Psoas muscle (tissue), 7 donors: ENCODE measurements at regions not wholly inside any gene's neighbourhood (a gene's known extent, or its start where the extent isn't known, plus 50 kb on each side); places are given as distances from the start of the nearest gene placed in this dataset.
"Not testable (repeated sequence)": the region's sequence is repeated elsewhere in the genome, so short reads cannot be mapped to it uniquely, and the experiment has no call there.

Source experiments
- ATAC-seq, 4 donors: fragments of 200-7000 bp; cut with Tn5 transposase; one replicate each; pipeline ENCODE4 v1.9.1; 2020; ENCODE audit warnings: moderate library complexity in 3 of 4, mild to moderate bottlenecking in 2 of 4
- DNase-seq, 2 donors: peaks; one replicate each; pipeline ENCODE4 v3.0.0-alpha.2; 2020
- H3K27ac ChIP-seq: fragments of 200-600 bp; one replicate; pipeline ENCODE4 v1.8.0; 2022
- H3K27me3 ChIP-seq, 3 donors: fragments of 200-600 bp in 1 of 3; one replicate each; pipeline versions ENCODE4 v1.6.1 to v1.8.0; 2013 to 2022; ENCODE audit warnings: low read length in 2 of 3, mild to moderate bottlenecking in 2 of 3, moderate library complexity in 1 of 3; ENCODE audit not compliant: insufficient read depth in 3 of 3
- H3K36me3 ChIP-seq, 2 donors: fragments of 200-600 bp in 1 of 2; one replicate each; pipeline versions ENCODE4 v1.6.1 to v1.8.0; 2013 to 2022; ENCODE audit warnings: low read depth in 1 of 2, mild to moderate bottlenecking in 1 of 2, moderate library complexity in 1 of 2; ENCODE audit not compliant: insufficient read depth in 1 of 2
- H3K4me1 ChIP-seq: fragments of 200-600 bp; one replicate; pipeline ENCODE4 v1.8.0; 2022
- H3K4me3 ChIP-seq: fragments of 200-600 bp; one replicate; pipeline ENCODE4 v1.8.0; 2022; ENCODE audit warnings: mild to moderate bottlenecking
- H3K9me3 ChIP-seq: fragments of 200-600 bp; one replicate; pipeline ENCODE4 v1.8.0; 2022
- CTCF ChIP-seq: fragments of 200-600 bp; IDR thresholded peaks from one replicate; pipeline ENCODE4 v1.8.0; 2022; ENCODE audit warnings: antibody characterized with exemption
- WGBS, 3 donors: extraction: QIAGEN DNeasy Blood & Tissue Kit; methylation state at CpG; one replicate each; pipeline versions ENCODE4 v1.1.6 to v1.1.7; 2013; 5-methylcytosine and 5-hydroxymethylcytosine counted together
- intact Hi-C, 2 donors: fragments of 100-400 bp; cut with DNase I; formaldehyde crosslinking; loops; one replicate each; pipeline versions ENCODE4 v1.11.0 to v1.14.2; 2022
- donor health status: healthy with polysubstance abuse.
- donor health status: DM: no; HTN: no; CAD: no; lungs with moderate emphysema.
- donor health status: Bipolar disorder and iron deficiency.
- donor health status: healthy.
- donor health status: DM: yes; HTN: yes; CAD: no.
- donor health status: DM: no; HTN: no; CAD: no.
- donor health status: DM: yes; HTN: yes; CAD: no.

GRCh38 chr6:159416891-159417560 is 247.8 kb downstream of the FNDC1 start:
- DNase-seq (no peak), ATAC-seq (no peak)
- no peak for TF ChIP-seq CTCF
- Histone ChIP-seq H3K4me1 (no peaks in the 10 kb centered on the region), H3K36me3 (no peaks in the 10 kb centered on the region), H3K9me3 (peaks cover 17% of the 10 kb centered on the region), H3K27me3 (peaks cover 2 to 5% (median 2%) of the 10 kb centered on the region in 3 donors), H3K27ac (no peak overlapping the region), H3K4me3 (no peak overlapping the region)
- 78 to 89% (median 86%) methylated on average over 4 of the region's 4 CpGs for WGBS, 3 donors
- intact Hi-C loops: no loop called here

- no peak for ATAC-seq
- H3K9me3 ChIP-seq: peaks cover 17% of the 10 kb centered on the region
- no peak overlapping the region for H3K27ac ChIP-seq
- no peak for DNase-seq
- no peaks in the 10 kb centered on the region for H3K36me3 ChIP-seq
- H3K4me3 ChIP-seq: no peak overlapping the region
- H3K4me1 ChIP-seq: no peaks in the 10 kb centered on the region
- H3K27me3 ChIP-seq: peaks cover 0 to 5% (median 2%) of the 10 kb centered on the region in 3 donors
- TF ChIP-seq CTCF: no peak
- 57 to 96% (median 86%) methylated on average over 2 of the region's 2 CpGs for WGBS, 3 donors
- intact Hi-C loops: no loop called here
These were observed 246.3 kb downstream of the FNDC1 start for GRCh38 chr6:159415540-159415939.

- intact Hi-C loops: no loop called here
- Histone ChIP-seq H3K4me1 (no peaks in the 10 kb centered on the region), H3K27me3 (peaks cover 0 to 5% (median 2%) of the 10 kb centered on the region in 3 donors), H3K36me3 (no peaks in the 10 kb centered on the region), H3K27ac (no peak overlapping the region), H3K9me3 (peaks cover 17% of the 10 kb centered on the region), H3K4me3 (no peak overlapping the region)
- WGBS, 3 donors: 66 to 75% (median 72%) methylated on average over 2 of the region's 2 CpGs
- TF ChIP-seq CTCF: no peak
- no peak for DNase-seq
- ATAC-seq: no peak
These were observed 245.5 kb downstream of the FNDC1 start for GRCh38 chr6:159414711-159415110.

- H3K27ac ChIP-seq, H3K4me3 ChIP-seq, DNase-seq, H3K9me3 ChIP-seq, intact Hi-C loops, H3K4me1 ChIP-seq, H3K27me3 ChIP-seq, H3K36me3 ChIP-seq, ATAC-seq: not testable (repeated sequence)
- 93 to 96% (median 94%) methylated on average over 29 to 41 of the region's 41 CpGs for WGBS, 3 donors
These were observed 238.1 kb downstream of the FNDC1 start for GRCh38 chr6:159407211-159407780.

GRCh38 chr6:159404296-159404695 is 235.1 kb downstream of the FNDC1 start:
- Histone ChIP-seq H3K27me3 (peaks cover 0 to 2% (median 0%) of the 10 kb centered on the region in 3 donors), H3K4me1 (no peaks in the 10 kb centered on the region), H3K27ac (no peak overlapping the region), H3K9me3 (no peaks in the 10 kb centered on the region), H3K36me3 (no peaks in the 10 kb centered on the region), H3K4me3 (no peak overlapping the region)
- intact Hi-C loops: no loop called here
- no peak for TF ChIP-seq CTCF
- 88 to 98% (median 88%) methylated on average over 2 of the region's 2 CpGs for WGBS, 3 donors
- DNase-seq: no peak
- ATAC-seq: no peak
